Spleen (tissue), 7 donors: ENCODE measurements at regions not wholly inside any gene's neighbourhood (a gene's known extent, or its start where the extent isn't known, plus 50 kb on each side); places are given as distances from the start of the nearest gene placed in this dataset.

Experiments used
- CTCF ChIP-seq, 11 experiments: fragments of 200-600 bp in 7 of 11; fragments of 450-650 bp in 4 of 11; sonication (generic) in 4 of 11; IDR thresholded peaks in 8 of 11; conservative IDR thresholded peaks in 3 of 11; 1 replicate in 7 of 11; 2 replicates in 4 of 11; pipeline versions ENCODE4 v1.4.0 to v1.8.0; 2016 to 2021; ENCODE audit warnings: antibody characterized with exemption in 11 of 11, inconsistent platforms in 4 of 11, mild to moderate bottlenecking in 1 of 11
- POLR2A ChIP-seq, 3 donors: fragments of 450-650 bp; IDR thresholded peaks; one replicate each; pipeline ENCODE4 v1.5.1; 2017; ENCODE audit warnings: antibody characterized with exemption in 3 of 3, mild to moderate bottlenecking in 1 of 3
- donor health status: DM: no; HTN: no; CAD: no; lungs with moderate emphysema.
- donor health status: DM: no; HTN: no; CAD: no.
- donor health status: DM: no; HTN: no; CAD: no.

DNA sequence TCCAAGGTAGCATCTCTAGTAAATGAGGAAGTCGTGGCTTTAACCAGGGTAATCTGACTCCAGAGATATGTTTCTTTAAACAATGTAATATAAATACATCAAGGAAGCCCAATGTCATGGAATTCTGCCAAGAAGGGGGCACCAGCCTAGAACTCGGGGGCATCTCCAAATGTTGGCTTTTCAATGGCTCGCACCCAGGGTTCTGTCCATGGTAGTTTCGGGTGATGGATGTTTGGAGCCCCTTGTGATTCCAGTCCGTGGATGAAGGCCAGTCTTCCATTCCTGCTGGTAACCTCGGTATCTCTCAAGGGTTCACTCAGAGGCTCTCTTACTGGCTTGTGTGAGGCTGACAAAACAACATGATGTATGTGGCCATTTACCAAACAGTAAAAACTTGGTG is 91.7 kb upstream of the SPHKAP start:
- TF ChIP-seq CTCF (IDR thresholded peaks at IDR 0.05 in 8 of 11, conservative IDR thresholded peaks at IDR 0.05 in 3 of 11) (no peak), POLR2A (IDR thresholded peaks at IDR 0.05) (no peak)
